HEK293T (cell line): ENCODE measurements at regions not wholly inside any gene's neighbourhood (a gene's known extent, or its start where the extent isn't known, plus 50 kb on each side); places are given as distances from the start of the nearest gene placed in this dataset.

ENCODE experiments used
- CTCF ChIA-PET: fragments of 350-600 bp; formaldehyde crosslinking; extraction: SDS; loops from one replicate; lab custom pipeline; 2021; ENCODE audit warnings: antibody characterized with exemption, inconsistent platforms; lab: Yijun Ruan, JAX
- POLR2A ChIA-PET: fragments of 350-600 bp; formaldehyde crosslinking; extraction: SDS; loops from one replicate; lab custom pipeline; 2020; ENCODE audit warnings: antibody characterized with exemption, inconsistent platforms; lab: Yijun Ruan, JAX
- DNase-seq: peaks from one replicate; pipeline ENCODE4 v3.0.0; 2012; ENCODE audit warnings: mixed read lengths; ENCODE audit errors: extremely low spot score
- ARNT ChIP-seq: fragments of 450-650 bp; IDR thresholded peaks from 2 replicates; pipeline ENCODE4 v1.6.1; 2017; ENCODE audit warnings: mild to moderate bottlenecking
- BHLHE40 ChIP-seq: fragments of 450-650 bp; IDR thresholded peaks from 2 replicates; pipeline ENCODE4 v1.6.1; 2016; ENCODE audit warnings: mild to moderate bottlenecking, moderate library complexity, borderline replicate concordance
- CTBP1 ChIP-seq: fragments of 450-650 bp; IDR thresholded peaks from 2 replicates; pipeline ENCODE4 v1.6.1; 2016; ENCODE audit warnings: borderline replicate concordance
- ELF4 ChIP-seq: fragments of 450-650 bp; IDR thresholded peaks from 2 replicates; pipeline ENCODE4 v1.6.1; 2017; ENCODE audit warnings: antibody characterized with exemption
- FOXA1 ChIP-seq: fragments of 450-650 bp; IDR thresholded peaks from 2 replicates; pipeline ENCODE4 v1.6.1; 2016; ENCODE audit warnings: mild to moderate bottlenecking
- FOXK2 ChIP-seq: fragments of 450-650 bp; IDR thresholded peaks from 2 replicates; pipeline ENCODE4 v1.6.1; 2016; ENCODE audit warnings: mild to moderate bottlenecking
- FOXM1 ChIP-seq: fragments of 450-650 bp; IDR thresholded peaks from 2 replicates; pipeline ENCODE4 v1.6.1; 2017; ENCODE audit warnings: mild to moderate bottlenecking, borderline replicate concordance
- HDGF ChIP-seq: fragments of 450-650 bp; IDR thresholded peaks from 2 replicates; pipeline ENCODE4 v1.6.1; 2017; ENCODE audit warnings: antibody characterized with exemption, borderline replicate concordance
- L3MBTL2 ChIP-seq: fragments of 450-650 bp; conservative IDR thresholded peaks from 2 replicates; pipeline ENCODE4 v1.6.1; 2016; ENCODE audit warnings: mild to moderate bottlenecking
- LEF1 ChIP-seq: fragments of 450-650 bp; IDR thresholded peaks from 2 replicates; pipeline ENCODE4 v1.6.1; 2017; ENCODE audit warnings: mild to moderate bottlenecking, borderline replicate concordance
- NFRKB ChIP-seq: fragments of 450-650 bp; IDR thresholded peaks from 2 replicates; pipeline ENCODE4 v1.6.1; 2016; ENCODE audit warnings: mild to moderate bottlenecking, moderate library complexity
- PKNOX1 ChIP-seq: fragments of 450-650 bp; IDR thresholded peaks from 2 replicates; pipeline ENCODE4 v1.6.1; 2016
- SP1 ChIP-seq: fragments of 450-650 bp; IDR thresholded peaks from 2 replicates; pipeline ENCODE4 v1.6.1; 2017
- SUZ12 ChIP-seq: fragments of 450-650 bp; IDR thresholded peaks from 2 replicates; pipeline ENCODE4 v1.6.1; 2016; ENCODE audit warnings: mild to moderate bottlenecking
- TARDBP ChIP-seq: fragments of 450-650 bp; IDR thresholded peaks from 2 replicates; pipeline ENCODE4 v1.6.1; 2016
- ZNF384 ChIP-seq: fragments of 450-650 bp; IDR thresholded peaks from 2 replicates; pipeline ENCODE4 v1.6.1; 2016

- TF ChIP-seq PKNOX1 = peak; percentile 85
- TF ChIP-seq NFRKB = no peak
- TF ChIP-seq ARNT = no peak
- no peak for TF ChIP-seq LEF1
- no peak for TF ChIP-seq CTBP1
- TF ChIP-seq FOXA1 = no peak
- no peak for TF ChIP-seq SP1
- TF ChIP-seq TARDBP = no peak
- POLR2A ChIA-PET = no interaction called here
- CTCF ChIA-PET = no interaction called here
- peak; percentile 10 for DNase-seq
Measured at GRCh38 chr7:69457595-69458504, 140.4 kb upstream of the AUTS2 start.

GRCh38 chr7:69464035-69464434, 134.2 kb upstream of the AUTS2 start:
- DNase-seq = no peak
- ChIA-PET CTCF (interaction anchor here (0.6 kb wide), 1 partner anchor 113 kb away, joined by 3 read pairs; no protein-coding TSS in a partner anchor), POLR2A (no interaction called here)
- no peak for TF ChIP-seq CTBP1
- TF ChIP-seq L3MBTL2 = no peak
- no peak for TF ChIP-seq TARDBP
- no peak for TF ChIP-seq SP1

GRCh38 chr7:69465262-69465661, 133.0 kb upstream of the AUTS2 start:
- TF ChIP-seq PKNOX1 (no peak), FOXM1 (no peak), ARNT (no peak), CTBP1 (no peak), TARDBP (no peak)
- POLR2A ChIA-PET = no interaction called here
- CTCF ChIA-PET = no interaction called here
- DNase-seq = no peak

GRCh38 chr7:69467826-69468225, 130.4 kb upstream of the AUTS2 start:
- POLR2A ChIA-PET = no interaction called here
- DNase-seq = no peak
- CTCF ChIA-PET = no interaction called here
- TF ChIP-seq SP1 = no peak
- TF ChIP-seq FOXM1 = no peak
- TF ChIP-seq FOXK2 = no peak
- TF ChIP-seq CTBP1 = no peak
- TF ChIP-seq LEF1 = no peak
- no peak for TF ChIP-seq ZNF384
- no peak for TF ChIP-seq NFRKB
- no peak for TF ChIP-seq ELF4
- no peak for TF ChIP-seq SUZ12
- no peak for TF ChIP-seq L3MBTL2
- no peak for TF ChIP-seq BHLHE40
- TF ChIP-seq TARDBP = no peak
- TF ChIP-seq FOXA1 = no peak
- no peak for TF ChIP-seq ARNT
- no peak for TF ChIP-seq PKNOX1
- no peak for TF ChIP-seq HDGF

GRCh38 chr7:69476416-69476815, 121.9 kb upstream of the AUTS2 start:
- CTCF ChIA-PET = no interaction called here

More at GRCh38 chr7:69476416-69476815, 121.9 kb upstream of the AUTS2 start:
- POLR2A ChIA-PET = no interaction called here
- DNase-seq = no peak
- TF ChIP-seq L3MBTL2 = no peak
- TF ChIP-seq SP1 = no peak
- no peak for TF ChIP-seq FOXA1
- TF ChIP-seq CTBP1 = no peak
- no peak for TF ChIP-seq PKNOX1
- no peak for TF ChIP-seq NFRKB
- no peak for TF ChIP-seq ARNT
- TF ChIP-seq HDGF = no peak
- no peak for TF ChIP-seq ZNF384
- no peak for TF ChIP-seq BHLHE40
- TF ChIP-seq FOXM1 = no peak
- TF ChIP-seq LEF1 = no peak
- no peak for TF ChIP-seq ELF4
- TF ChIP-seq TARDBP = no peak
- no peak for TF ChIP-seq FOXK2
